IMR-90 (cell line): ENCODE measurements at regions not wholly inside any gene's neighbourhood (a gene's known extent, or its start where the extent isn't known, plus 50 kb on each side); places are given as distances from the start of the nearest gene placed in this dataset.

Source experiments
- ATAC-seq: fragments of 200-7000 bp; cut with Tn5 transposase; 2 replicates; pipeline ENCODE4 v1.9.1; 2020; ENCODE audit warnings: low read depth, mild to moderate bottlenecking, moderate library complexity
- BruUV-seq: library from RNA; stranded (reverse); fragments of 400-500 nt; replicated peaks from 2 replicates; lab custom pipeline; 2021; lab: Mats Ljungman, UMichigan
- CTCF ChIA-PET: fragments of 300-600 bp; formaldehyde crosslinking; extraction: SDS; loops from one replicate; lab custom pipeline; 2021; ENCODE audit warnings: antibody characterized with exemption; lab: Yijun Ruan, JAX
- POLR2A ChIA-PET: fragments of 300-600 bp; sonication (Branson Sonifier 250); formaldehyde crosslinking; loops from one replicate; lab custom pipeline; 2022; ENCODE audit warnings: antibody characterized with exemption; ENCODE audit not compliant: unreplicated experiment; lab: Charles Lee
- DNase-seq: peaks from one replicate; pipeline ENCODE4 v3.0.0; 2013
- H2AFZ ChIP-seq: replicated peaks from 2 replicates; pipeline ENCODE3; 2013; ENCODE audit warnings: low read length, mild to moderate bottlenecking; ENCODE audit not compliant: poor library complexity
- H2AK5ac ChIP-seq: 2 replicates; pipeline ENCODE4 v1.6.1; 2013; ENCODE audit warnings: low read depth, low read length, inconsistent platforms
- H2AK9ac ChIP-seq: replicated peaks from 2 replicates; pipeline ENCODE3; 2013; ENCODE audit warnings: mild to moderate bottlenecking, low read depth, low read length, moderate library complexity; ENCODE audit not compliant: poor library complexity
- H2BK120ac ChIP-seq: 2 replicates; pipeline ENCODE4 v1.6.1; 2013; ENCODE audit warnings: low read depth, low read length, inconsistent platforms
- H2BK15ac ChIP-seq: 3 replicates; pipeline ENCODE4 v1.6.1; 2013; ENCODE audit warnings: low read depth, low read length, inconsistent platforms
- H2BK20ac ChIP-seq: 2 replicates; pipeline ENCODE4 v1.6.1; 2013; ENCODE audit warnings: low read depth, mild to moderate bottlenecking, inconsistent platforms, low read length, moderate library complexity
- H2BK5ac ChIP-seq: 2 replicates; pipeline ENCODE4 v1.6.1; 2013; ENCODE audit warnings: mild to moderate bottlenecking, low read depth, low read length, inconsistent platforms; ENCODE audit not compliant: poor library complexity, severe bottlenecking
- H3K14ac ChIP-seq: replicated peaks from 2 replicates; pipeline ENCODE4 v1.6.1; 2013; ENCODE audit warnings: low read depth, low read length, inconsistent platforms
- H3K18ac ChIP-seq: 2 replicates; pipeline ENCODE4 v1.6.1; 2013; ENCODE audit warnings: low read depth, low read length, control low read depth
- H3K23ac ChIP-seq: 2 replicates; pipeline ENCODE4 v1.6.1; 2013; ENCODE audit warnings: low read depth, low read length, inconsistent platforms
- H3K27ac ChIP-seq: 2 replicates; pipeline ENCODE4 v1.5.1; 2013; ENCODE audit warnings: mild to moderate bottlenecking, control low read depth, low read length; ENCODE audit not compliant: insufficient read depth
- H3K27me3 ChIP-seq: 2 replicates; pipeline ENCODE4 v1.6.1; 2013; ENCODE audit warnings: low read length; ENCODE audit not compliant: control insufficient read depth, insufficient read depth
- H3K36me3 ChIP-seq: 2 replicates; pipeline ENCODE4 v1.6.1; 2013; ENCODE audit warnings: low read length, mixed read lengths; ENCODE audit not compliant: control insufficient read depth, insufficient read depth
- H3K4ac ChIP-seq: 2 replicates; pipeline ENCODE4 v1.6.1; 2013; ENCODE audit warnings: low read depth, low read length, inconsistent platforms
- H3K4me1 ChIP-seq: 2 replicates; pipeline ENCODE4 v1.6.1; 2013; ENCODE audit warnings: low read length, mixed read lengths; ENCODE audit not compliant: control insufficient read depth, insufficient read depth
- H3K4me2 ChIP-seq: 2 replicates; pipeline ENCODE4 v1.6.1; 2013; ENCODE audit warnings: low read depth, mild to moderate bottlenecking, control low read depth, low read length, moderate library complexity
- H3K4me3 ChIP-seq: 2 replicates; pipeline ENCODE4 v1.5.1; 2013; ENCODE audit warnings: low read depth, mild to moderate bottlenecking, control low read depth, low read length, moderate library complexity; ENCODE audit not compliant: insufficient read depth
- H3K56ac ChIP-seq: 2 replicates; pipeline ENCODE4 v1.6.1; 2013; ENCODE audit warnings: low read length, inconsistent platforms; ENCODE audit not compliant: insufficient read depth; ENCODE audit errors: extremely low read depth
- H3K79me1 ChIP-seq, 2 experiments: 2 replicates each; pipeline ENCODE4 v1.6.1; 2013; ENCODE audit warnings: low read length in 2 of 2, inconsistent platforms in 1 of 2, low read depth in 1 of 2
- H3K9ac ChIP-seq: 2 replicates; pipeline ENCODE4 v1.6.1; 2013; ENCODE audit warnings: low read depth, low read length, control low read depth
- H3K9me1 ChIP-seq: 2 replicates; pipeline ENCODE4 v1.6.1; 2013; ENCODE audit warnings: low read length, inconsistent platforms; ENCODE audit not compliant: insufficient read depth
- H3K9me3 ChIP-seq: 2 replicates; pipeline ENCODE4 v1.6.1; 2013; ENCODE audit warnings: low read length; ENCODE audit not compliant: control insufficient read depth, insufficient read depth
- H4K20me1 ChIP-seq: 2 replicates; pipeline ENCODE4 v1.6.1; 2013; ENCODE audit warnings: low read length, inconsistent platforms; ENCODE audit not compliant: insufficient read depth
- H4K5ac ChIP-seq: 2 replicates; pipeline ENCODE4 v1.6.1; 2013; ENCODE audit warnings: mild to moderate bottlenecking, low read depth, low read length, control low read depth
- H4K8ac ChIP-seq, 2 experiments: 2 replicates each; pipeline ENCODE4 v1.6.1; 2013; ENCODE audit warnings: low read depth in 2 of 2, low read length in 2 of 2, control low read depth in 1 of 2, inconsistent platforms in 1 of 2
- H4K91ac ChIP-seq: 2 replicates; pipeline ENCODE4 v1.6.1; 2013; ENCODE audit warnings: low read depth, low read length, inconsistent platforms; ENCODE audit not compliant: insufficient read depth
- CEBPB ChIP-seq: IDR thresholded peaks from 2 replicates; pipeline ENCODE4 v1.6.1; 2012; ENCODE audit warnings: low read depth, low read length, improper control_type of control experiment
- CHD1 ChIP-seq: IDR thresholded peaks from 2 replicates; pipeline ENCODE4 v1.6.1; 2012; ENCODE audit warnings: low read depth, low read length, improper control_type of control experiment
- FOS ChIP-seq: fragments of 150-350 bp; IDR thresholded peaks from 2 replicates; pipeline ENCODE4 v1.6.1; 2016; ENCODE audit warnings: low read depth, low read length
- MAFK ChIP-seq: IDR thresholded peaks from 2 replicates; pipeline ENCODE4 v1.6.1; 2012; ENCODE audit warnings: low read depth, low read length, improper control_type of control experiment
- MAZ ChIP-seq: IDR thresholded peaks from 2 replicates; pipeline ENCODE4 v1.6.1; 2012; ENCODE audit warnings: low read depth, mild to moderate bottlenecking, low read length, improper control_type of control experiment, moderate library complexity, borderline replicate concordance
- SMC3 ChIP-seq: fragments of 150-350 bp; IDR thresholded peaks from 2 replicates; pipeline ENCODE4 v1.6.1; 2016; ENCODE audit warnings: low read depth, mild to moderate bottlenecking, antibody characterized with exemption, low read length, moderate library complexity
- WGBS, 2 experiments: methylation state at CpG; one replicate each; pipeline versions ENCODE4 v1.1.5 to v1.1.7; 2013; ENCODE audit warnings: missing lambda C conversion rate in 2 of 2; ENCODE audit not compliant: insufficient read length in 1 of 2; ENCODE audit errors: extremely low coverage in 2 of 2; 5-methylcytosine and 5-hydroxymethylcytosine counted together
- dilution Hi-C: fragments of 300-500 bp; cut with HindIII; formaldehyde crosslinking; loops from one replicate; pipeline ENCODE4 v1.14.3; 2018; ENCODE audit warnings: low sequenced_read_pairs; ENCODE audit not compliant: unreplicated experiment
- in situ Hi-C: fragments of 300-500 bp; cut with MboI; formaldehyde crosslinking; loops from 3 replicates; pipeline ENCODE4 v1.14.3; 2019; ENCODE audit warnings: low sequenced_read_pairs, inconsistent platforms, mixed read lengths
- intact Hi-C: fragments of 100-400 bp; cut with micrococcal nuclease; formaldehyde crosslinking; loops from 2 replicates; pipeline ENCODE4 v1.10.0; 2022

DNA sequence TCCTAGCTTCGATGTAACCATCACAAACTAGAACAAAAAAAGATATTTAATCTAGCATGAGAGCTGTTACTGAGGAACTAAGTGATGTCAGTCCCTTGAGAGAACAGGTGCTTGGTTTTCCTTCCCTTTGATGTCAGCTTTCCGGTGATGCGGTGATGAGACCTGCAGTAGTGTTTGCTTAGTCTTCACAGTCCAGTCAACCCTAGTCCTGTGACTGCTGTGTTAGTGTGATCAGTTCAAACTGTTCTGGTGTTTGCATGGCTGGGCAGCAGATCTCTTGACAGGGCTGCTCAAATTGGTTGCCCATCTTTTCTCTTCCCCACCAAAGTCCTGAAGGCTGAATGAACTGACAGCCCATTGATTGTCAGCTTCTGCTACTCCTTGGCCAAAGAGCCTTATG is 608.6 kb upstream of the DAB2 start:
- Histone ChIP-seq H3K14ac (no peak overlapping the region), H3K36me3 (no peaks in the 10 kb centered on the region), H2BK15ac (no peak overlapping the region), H3K56ac (no peak overlapping the region), H4K91ac (no peak overlapping the region), H3K4me1 (no peaks in the 10 kb centered on the region), H3K4ac (no peak overlapping the region), H3K18ac (no peak overlapping the region), H2BK5ac (no peak overlapping the region), H2AK9ac (no peak overlapping the region), H4K8ac (no peak overlapping the region), H3K23ac (no peak overlapping the region), H3K27me3 (peaks cover 4% of the 10 kb centered on the region), H4K20me1 (no peaks in the 10 kb centered on the region), H2BK120ac (no peak overlapping the region), H2AFZ (no peak overlapping the region), H2BK20ac (no peak overlapping the region), H4K5ac (no peak overlapping the region), H3K79me1 (no peaks in the 10 kb centered on the region), H3K9me3 (no peaks in the 10 kb centered on the region), H3K4me2 (no peak overlapping the region), H3K27ac (no peak overlapping the region), H2AK5ac (no peak overlapping the region), H3K9ac (no peak overlapping the region), H3K4me3 (no peak overlapping the region), H3K9me1 (no peaks in the 10 kb centered on the region)
- BruUV-seq, result no TSS peak
- no peak for DNase-seq
- intact Hi-C loops, result no loop called here
- WGBS, 2 experiments, result no CpG with 5 or more reads among the region's 3 CpGs
- POLR2A ChIA-PET, result no interaction called here
- in situ Hi-C loops, result no loop called here
- ATAC-seq, result no peak
- dilution Hi-C loops, result no loop called here
- CTCF ChIA-PET, result no interaction called here
- TF ChIP-seq CEBPB, result no peak
- no peak for TF ChIP-seq FOS
- TF ChIP-seq CHD1, result no peak
- no peak for TF ChIP-seq MAFK
- TF ChIP-seq MAZ, result no peak
- TF ChIP-seq SMC3, result no peak
